Heart left ventricle (tissue), 16 donors: ENCODE measurements at regions not wholly inside any gene's neighbourhood (a gene's known extent, or its start where the extent isn't known, plus 50 kb on each side); places are given as distances from the start of the nearest gene placed in this dataset.

Experiments used
- ATAC-seq, 4 donors: fragments of 200-7000 bp; cut with Tn5 transposase; one replicate each; pipeline ENCODE4 v1.9.1; 2020 to 2022; ENCODE audit warnings: moderate library complexity in 4 of 4, mild to moderate bottlenecking in 3 of 4, moderate number of reproducible peaks in 1 of 4
- DNase-seq, 5 donors: peaks; one replicate each; pipeline ENCODE4 v3.0.0-alpha.2; 2020
- H3K27ac ChIP-seq, 12 donors: fragments of 200-600 bp; sonication (generic) in 4 of 12; one replicate each; pipeline versions ENCODE4 v1.5.0 to v1.8.0; 2016 to 2022; ENCODE audit warnings: mild to moderate bottlenecking in 2 of 12
- H3K27me3 ChIP-seq, 9 donors: fragments of 200-600 bp; sonication (generic) in 2 of 9; one replicate each; pipeline versions ENCODE4 v1.5.1 to v1.8.0; 2016 to 2022; ENCODE audit warnings: mild to moderate bottlenecking in 3 of 9
- H3K36me3 ChIP-seq, 9 donors: fragments of 200-600 bp; sonication (generic) in 2 of 9; one replicate each; pipeline versions ENCODE4 v1.5.0 to v1.8.0; 2018 to 2022; ENCODE audit warnings: mild to moderate bottlenecking in 2 of 9
- H3K4me1 ChIP-seq, 12 donors: fragments of 200-600 bp; sonication (generic) in 4 of 12; one replicate each; pipeline versions ENCODE4 v1.5.0 to v1.8.0; 2016 to 2022; ENCODE audit warnings: mild to moderate bottlenecking in 3 of 12
- H3K4me3 ChIP-seq, 12 donors: fragments of 200-600 bp; sonication (generic) in 4 of 12; one replicate each; pipeline versions ENCODE4 v1.5.0 to v1.8.0; 2017 to 2022; ENCODE audit warnings: mild to moderate bottlenecking in 9 of 12, moderate library complexity in 4 of 12
- H3K9me3 ChIP-seq, 12 donors: fragments of 200-600 bp; sonication (generic) in 4 of 12; one replicate each; pipeline versions ENCODE4 v1.5.0 to v1.8.0; 2016 to 2022; ENCODE audit warnings: mild to moderate bottlenecking in 1 of 12
- CTCF ChIP-seq, 12 donors: fragments of 200-600 bp; sonication (generic) in 4 of 12; IDR thresholded peaks; one replicate each; pipeline versions ENCODE4 v1.5.0 to v1.8.0; 2018 to 2022; ENCODE audit warnings: antibody characterized with exemption in 12 of 12, mild to moderate bottlenecking in 5 of 12
- POLR2A ChIP-seq, 2 donors: fragments of 450-650 bp; IDR thresholded peaks; one replicate each; pipeline ENCODE4 v1.6.1; 2017; ENCODE audit warnings: antibody characterized with exemption in 2 of 2, mild to moderate bottlenecking in 2 of 2, moderate library complexity in 2 of 2
- WGBS, 4 donors: extraction: QIAGEN DNeasy Blood & Tissue Kit in 2 of 4; methylation state at CpG; one replicate each; pipeline versions ENCODE4 v1.1.5 to v1.1.7; 2013 to 2018; 5-methylcytosine and 5-hydroxymethylcytosine counted together
- intact Hi-C, 10 donors: fragments of 100-400 bp; cut with DNase I; formaldehyde crosslinking; loops; one replicate each; pipeline versions ENCODE4 v1.11.1 to v1.14.2; 2022
- donor health status: ischemic (EF 13 %, LVEDD 7.1; RV severe dilation, severe dysfunction).
- donor health status: healthy with polysubstance abuse.
- donor health status: DM: no; HTN: yes; CAD: no.
- donor health status: DM: no; HTN: no; CAD: no.
- donor health status: ischemic (EF 25% LVEDD 6.9; RV normal size, moderate dysfunction).
- donor health status: ischemic (EF 25% LVEDD 5.7; RV mildly dilated, moderate dysfunction).
- donor health status: healthy.
- donor health status: DM: yes; HTN: yes; CAD: no.
- donor health status: ischemic (EF 35%, LVEDD 5.7; RV mildly dilated, moderate dysfunction).
- donor health status: nonischemic (EF 11% LVEDD 7.7; RV severe dilation, severe dysfunction).
- donor health status: DM: yes; HTN: yes; CAD: no.
- donor health status: PGD.
- donor health status: ischemic (EF 29% LVEDD 5.4; RV normal size, mild dysfunction).
- donor health status: nonischemic (EF 23%, LVEDD 6.1; RV moderate dilation, normal function).

GRCh38 chr19:29303719-29304090 lies 90.8 kb upstream of the UQCRFS1 start:
- 74 to 84% (median 82%) methylated on average over 5 of the region's 5 CpGs for WGBS, 4 donors
- intact Hi-C loops, result no loop called here
- Histone ChIP-seq H3K4me3 (no peak overlapping the region), H3K4me1 (no peaks in the 10 kb centered on the region), H3K27ac (no peak overlapping the region), H3K36me3 (no peaks in the 10 kb centered on the region), H3K27me3 (peaks cover 0 to 26% (median 0%) of the 10 kb centered on the region in 9 donors), H3K9me3 (no peaks in the 10 kb centered on the region)
- DNase-seq (no peak), ATAC-seq (no peak)
- TF ChIP-seq POLR2A (IDR thresholded peaks at IDR 0.05) (no peak), CTCF (IDR thresholded peaks at IDR 0.05) (no peak)

- TF ChIP-seq POLR2A (IDR thresholded peaks at IDR 0.05) (no peak), CTCF (IDR thresholded peaks at IDR 0.05) (no peak)
- no peaks in the 10 kb centered on the region for H3K9me3 ChIP-seq
- DNase-seq (no peak), ATAC-seq (no peak)
- H3K27ac ChIP-seq, result no peak overlapping the region
- WGBS, 4 donors, result 42 to 56% (median 52%) methylated on average over 1 of the region's 1 CpG
- no peaks in the 10 kb centered on the region for H3K4me1 ChIP-seq
- H3K27me3 ChIP-seq, result peaks cover 0 to 38% (median 4%) of the 10 kb centered on the region in 9 donors
- H3K4me3 ChIP-seq, result no peak overlapping the region
- H3K36me3 ChIP-seq, result no peaks in the 10 kb centered on the region
- intact Hi-C loops, result no loop called here
Observed at GRCh38 chr19:29305268-29305667, 92.3 kb upstream of the UQCRFS1 start.

- no peak for DNase-seq
- Histone ChIP-seq H3K9me3 (no peaks in the 10 kb centered on the region), H3K4me3 (no peak overlapping the region), H3K4me1 (no peaks in the 10 kb centered on the region), H3K36me3 (no peaks in the 10 kb centered on the region), H3K27me3 (peaks cover 0 to 51% (median 7%) of the 10 kb centered on the region in 9 donors), H3K27ac (no peak overlapping the region)
- WGBS, 4 donors, result 17 to 21% (median 19%) methylated on average over 11 to 12 of the region's 12 CpGs
- intact Hi-C loops, result no loop called here
- TF ChIP-seq CTCF (IDR thresholded peaks at IDR 0.05) (no peak), POLR2A (IDR thresholded peaks at IDR 0.05) (no peak)
- no peak for ATAC-seq
Observed at GRCh38 chr19:29308977-29309590, 96.1 kb upstream of the UQCRFS1 start.

- DNase-seq, result no peak
- WGBS, 4 donors, result 43 to 56% (median 52%) methylated on average over 4 to 9 of the region's 9 CpGs
Observed at GRCh38 chr19:29309637-29310036, 96.7 kb upstream of the UQCRFS1 start.

More at GRCh38 chr19:29309637-29310036, 96.7 kb upstream of the UQCRFS1 start:
- TF ChIP-seq CTCF (IDR thresholded peaks at IDR 0.05), result no peak
- TF ChIP-seq POLR2A (IDR thresholded peaks at IDR 0.05), result no peak
- H3K9me3 ChIP-seq, result no peaks in the 10 kb centered on the region
- intact Hi-C loops, result no loop called here
- ATAC-seq, result no peak
- H3K4me3 ChIP-seq, result no peak overlapping the region
- H3K36me3 ChIP-seq, result no peaks in the 10 kb centered on the region
- H3K4me1 ChIP-seq, result no peaks in the 10 kb centered on the region
- H3K27ac ChIP-seq, result no peak overlapping the region
- peaks cover 0 to 48% (median 7%) of the 10 kb centered on the region in 9 donors for H3K27me3 ChIP-seq
